ENCODE measurements at regions not wholly inside any gene's neighbourhood (a gene's known extent, or its start where the extent isn't known, plus 50 kb on each side); places are given as distances from the start of the nearest gene placed in this dataset.

DNA sequence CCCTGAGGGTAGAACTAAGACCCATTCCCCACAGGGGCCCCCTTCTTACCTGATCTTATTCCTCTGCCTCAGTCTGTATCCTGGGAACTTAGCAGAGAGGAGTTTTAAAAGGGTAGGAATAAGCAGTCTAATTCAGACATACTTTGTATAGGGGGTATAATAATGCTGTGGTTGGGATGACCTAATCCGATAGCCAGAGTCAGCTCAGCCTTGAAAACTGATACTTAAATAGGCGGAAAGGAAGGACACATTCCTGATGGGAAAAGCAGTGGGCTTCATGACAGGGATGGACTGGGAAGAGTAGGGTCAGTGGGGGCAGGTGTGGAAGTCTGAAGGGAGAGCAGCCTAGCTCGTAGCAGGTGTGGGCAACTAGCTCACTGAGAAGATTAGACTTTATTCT is 52.2 kb upstream of the TESK1 start:
- Histone ChIP-seq H2BK12ac (ENCODE audit: low read depth, low read length) (no peak overlapping the region), H3K9me3 (ENCODE audit: insufficient read depth in 2 of 2, low read depth in 1 of 2, low read length in 1 of 2) (no peaks in the 10 kb centered on the region), H3K79me2 (ENCODE audit: control insufficient read depth in 1 of 2, insufficient read depth in 2 of 2, low read length in 2 of 2) (no peaks in the 10 kb centered on the region; a peak in 1 of 4 replicates), H3K4ac (replicated peaks; ENCODE audit: insufficient read length, low read depth, low read length) (no peak overlapping the region), H2AFZ (ENCODE audit: low read length) (no peak overlapping the region), H3K23ac (ENCODE audit: insufficient read length) (no peak overlapping the region), H3K56ac (replicated peaks; ENCODE audit: insufficient read length, low read depth, low read length) (no peak overlapping the region), H4K8ac (ENCODE audit: extremely low read depth, insufficient read depth, low read length) (no peak overlapping the region), H3K4me3 (ENCODE audit: extremely low read depth in 1 of 4, insufficient read depth in 2 of 4, low read depth in 3 of 4, low read length in 4 of 4) (no peak overlapping the region), H3K36me3 (ENCODE audit: control insufficient read depth in 2 of 4, insufficient read depth in 4 of 4, low read length in 3 of 4) (no peaks in the 10 kb centered on the region; a peak in 1 of 8 replicates), H3K23me2 (ENCODE audit: low read depth, low read length) (no peaks in the 10 kb centered on the region), H3K9ac (replicated peaks in 1 of 4; ENCODE audit: extremely low read depth in 1 of 4, low read depth in 3 of 4, low read length in 3 of 4) (no peak overlapping the region), H2BK20ac (ENCODE audit: low read length) (no peak overlapping the region), H2BK5ac (ENCODE audit: low read depth, low read length) (no peak overlapping the region), H2BK120ac (replicated peaks; ENCODE audit: low read depth, low read length) (no peak overlapping the region), H2AK5ac (ENCODE audit: low read depth, low read length) (peak overlapping the region; percentile 53; the same call in 1 of the 2 replicates), H3K14ac (ENCODE audit: insufficient read length) (no peak overlapping the region), H3K27ac (ENCODE audit: low read depth, low read length) (no peak overlapping the region), H4K91ac (replicated peaks; ENCODE audit: insufficient read length, low read length) (no peak overlapping the region), H4K5ac (ENCODE audit: insufficient read length, low read depth, low read length) (no peak overlapping the region), H3K27me3 (replicated peaks in 1 of 4; ENCODE audit: control insufficient read depth in 3 of 4, extremely low read depth in 1 of 4, insufficient read depth in 3 of 4, low read length in 3 of 4) (no peaks in the 10 kb centered on the region), H4K20me1 (replicated peaks in 1 of 2; ENCODE audit: control insufficient read depth in 1 of 2, insufficient read depth in 2 of 2, low read length in 2 of 2) (no peaks in the 10 kb centered on the region), H2BK15ac (ENCODE audit: low read length) (no peak overlapping the region), H3K79me1 (ENCODE audit: low read depth, low read length) (no peaks in the 10 kb centered on the region), H3K18ac (ENCODE audit: extremely low read depth, low read length) (no peak overlapping the region), H3K4me1 (replicated peaks in 1 of 4; ENCODE audit: control insufficient read depth in 3 of 4, insufficient read depth in 4 of 4, low read length in 3 of 4) (peaks cover 0 to 4% (median 0%) of the 10 kb centered on the region in 4 experiments; a peak in 2 of 7 replicates), H3K4me2 (ENCODE audit: insufficient read depth in 1 of 2, low read depth in 2 of 2, low read length in 2 of 2) (no peak overlapping the region)
- CTCF ChIA-PET (ENCODE audit: partially characterized antibody), result interaction anchor here (1.1 to 18.3 kb wide), 26 partner anchors 9 to 792 kb away, joined by 3 to 181 read pairs (median 12); partner anchors contain the start of gene RUSC2
- FAIRE-seq (no peak), DNase-seq (ENCODE audit: low read depth in 1 of 2, low spot score in 2 of 2) (no peak)
- POLR2A ChIA-PET (ENCODE audit: partially characterized antibody), result interaction anchor here (1.0 to 1.8 kb wide), 6 partner anchors 10 to 66 kb away, joined by 3 to 7 read pairs (median 3); partner anchors contain the start of gene RUSC2
- 78% methylated on average over 3 of the region's 3 CpGs; no CpG with 5 or more reads in 1 of the 2 experiments for WGBS, 2 experiments (ENCODE audit: extremely low coverage in 1 of 2, insufficient coverage in 1 of 2, insufficient read length in 1 of 2, insufficient replicate concordance in 2 of 2, low coverage in 1 of 2, low lambda C conversion rate in 2 of 2, missing lambda C conversion rate in 1 of 2)
- TF ChIP-seq RFX5 (IDR thresholded peaks at IDR 0.05; ENCODE audit: borderline replicate concordance, low read depth, low read length), result no peak
- no peak for TF ChIP-seq TEAD4 (IDR thresholded peaks at IDR 0.05; ENCODE audit: low read depth, low read length)
- no peak for TF ChIP-seq KDM5A (IDR thresholded peaks at IDR 0.05; ENCODE audit: low read length)
- TF ChIP-seq TCF12 (IDR thresholded peaks at IDR 0.05; ENCODE audit: low read depth, low read length), result no peak
- TF ChIP-seq, protein P1, sequence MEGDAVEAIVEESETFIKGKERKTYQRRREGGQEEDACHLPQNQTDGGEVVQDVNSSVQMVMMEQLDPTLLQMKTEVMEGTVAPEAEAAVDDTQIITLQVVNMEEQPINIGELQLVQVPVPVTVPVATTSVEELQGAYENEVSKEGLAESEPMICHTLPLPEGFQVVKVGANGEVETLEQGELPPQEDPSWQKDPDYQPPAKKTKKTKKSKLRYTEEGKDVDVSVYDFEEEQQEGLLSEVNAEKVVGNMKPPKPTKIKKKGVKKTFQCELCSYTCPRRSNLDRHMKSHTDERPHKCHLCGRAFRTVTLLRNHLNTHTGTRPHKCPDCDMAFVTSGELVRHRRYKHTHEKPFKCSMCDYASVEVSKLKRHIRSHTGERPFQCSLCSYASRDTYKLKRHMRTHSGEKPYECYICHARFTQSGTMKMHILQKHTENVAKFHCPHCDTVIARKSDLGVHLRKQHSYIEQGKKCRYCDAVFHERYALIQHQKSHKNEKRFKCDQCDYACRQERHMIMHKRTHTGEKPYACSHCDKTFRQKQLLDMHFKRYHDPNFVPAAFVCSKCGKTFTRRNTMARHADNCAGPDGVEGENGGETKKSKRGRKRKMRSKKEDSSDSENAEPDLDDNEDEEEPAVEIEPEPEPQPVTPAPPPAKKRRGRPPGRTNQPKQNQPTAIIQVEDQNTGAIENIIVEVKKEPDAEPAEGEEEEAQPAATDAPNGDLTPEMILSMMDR (IDR thresholded peaks at IDR 0.05; ENCODE audit: control extremely low read depth in 1 of 3, insufficient read depth in 1 of 3, low read depth in 1 of 3, low read length in 3 of 3), result no peak
- no peak for TF ChIP-seq GTF2F1 (IDR thresholded peaks at IDR 0.05; ENCODE audit: borderline replicate concordance, low read depth, low read length)
- TF ChIP-seq POLR2AphosphoS5 (IDR thresholded peaks at IDR 0.05; ENCODE audit: low read depth, low read length), result no peak
- TF ChIP-seq BACH1 (IDR thresholded peaks at IDR 0.05; ENCODE audit: low read length), result no peak
- no peak for TF ChIP-seq RBBP5 (IDR thresholded peaks at IDR 0.05; ENCODE audit: borderline replicate concordance, low read depth, low read length)
- TF ChIP-seq NRF1 (IDR thresholded peaks at IDR 0.05; ENCODE audit: low read depth, low read length), result no peak
- no peak for TF ChIP-seq YY1 (IDR thresholded peaks at IDR 0.05; ENCODE audit: low read depth, low read length)
- TF ChIP-seq, protein P2, sequence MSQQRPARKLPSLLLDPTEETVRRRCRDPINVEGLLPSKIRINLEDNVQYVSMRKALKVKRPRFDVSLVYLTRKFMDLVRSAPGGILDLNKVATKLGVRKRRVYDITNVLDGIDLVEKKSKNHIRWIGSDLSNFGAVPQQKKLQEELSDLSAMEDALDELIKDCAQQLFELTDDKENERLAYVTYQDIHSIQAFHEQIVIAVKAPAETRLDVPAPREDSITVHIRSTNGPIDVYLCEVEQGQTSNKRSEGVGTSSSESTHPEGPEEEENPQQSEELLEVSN (IDR thresholded peaks at IDR 0.05), result no peak

Measured in H1 (cell line).